ENCODE measurements at regions not wholly inside any gene's neighbourhood (a gene's known extent, or its start where the extent isn't known, plus 50 kb on each side); places are given as distances from the start of the nearest gene placed in this dataset.

DNA sequence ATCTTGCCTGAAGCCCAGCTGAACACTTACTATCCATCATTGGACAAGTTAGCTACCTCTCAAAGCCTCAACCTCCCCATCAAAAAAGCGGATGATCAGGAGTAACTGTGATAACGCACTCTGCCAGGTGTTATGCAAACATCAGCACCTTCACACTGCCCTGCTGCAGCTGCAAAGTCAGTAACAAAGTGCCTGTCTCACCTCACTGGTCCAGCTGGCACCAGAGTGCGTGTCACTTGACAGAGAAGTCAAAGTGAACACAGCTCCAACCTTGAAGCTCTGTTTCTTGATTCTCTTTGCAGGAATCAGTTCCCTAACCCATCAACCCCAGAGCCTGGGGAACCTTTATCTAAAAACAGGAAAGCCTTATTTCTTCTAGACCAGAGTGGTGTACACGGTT, 413.6 kb downstream of the CTTN start:
- no peak overlapping the region for H3K4me3 ChIP-seq (ENCODE audit: low read depth, low read length)
- no peak for DNase-seq (ENCODE audit: low read depth)
- TF ChIP-seq, protein P1, sequence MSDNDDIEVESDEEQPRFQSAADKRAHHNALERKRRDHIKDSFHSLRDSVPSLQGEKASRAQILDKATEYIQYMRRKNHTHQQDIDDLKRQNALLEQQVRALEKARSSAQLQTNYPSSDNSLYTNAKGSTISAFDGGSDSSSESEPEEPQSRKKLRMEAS (IDR thresholded peaks at IDR 0.05; ENCODE audit: low read depth, low read length): no peak
- TF ChIP-seq MYC (IDR thresholded peaks at IDR 0.05; ENCODE audit: low read depth, low read length) (no peak), POLR2A (IDR thresholded peaks at IDR 0.05; ENCODE audit: extremely low read depth, insufficient read length) (no peak)
- TF ChIP-seq, protein P2, sequence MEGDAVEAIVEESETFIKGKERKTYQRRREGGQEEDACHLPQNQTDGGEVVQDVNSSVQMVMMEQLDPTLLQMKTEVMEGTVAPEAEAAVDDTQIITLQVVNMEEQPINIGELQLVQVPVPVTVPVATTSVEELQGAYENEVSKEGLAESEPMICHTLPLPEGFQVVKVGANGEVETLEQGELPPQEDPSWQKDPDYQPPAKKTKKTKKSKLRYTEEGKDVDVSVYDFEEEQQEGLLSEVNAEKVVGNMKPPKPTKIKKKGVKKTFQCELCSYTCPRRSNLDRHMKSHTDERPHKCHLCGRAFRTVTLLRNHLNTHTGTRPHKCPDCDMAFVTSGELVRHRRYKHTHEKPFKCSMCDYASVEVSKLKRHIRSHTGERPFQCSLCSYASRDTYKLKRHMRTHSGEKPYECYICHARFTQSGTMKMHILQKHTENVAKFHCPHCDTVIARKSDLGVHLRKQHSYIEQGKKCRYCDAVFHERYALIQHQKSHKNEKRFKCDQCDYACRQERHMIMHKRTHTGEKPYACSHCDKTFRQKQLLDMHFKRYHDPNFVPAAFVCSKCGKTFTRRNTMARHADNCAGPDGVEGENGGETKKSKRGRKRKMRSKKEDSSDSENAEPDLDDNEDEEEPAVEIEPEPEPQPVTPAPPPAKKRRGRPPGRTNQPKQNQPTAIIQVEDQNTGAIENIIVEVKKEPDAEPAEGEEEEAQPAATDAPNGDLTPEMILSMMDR (IDR thresholded peaks at IDR 0.05; ENCODE audit: low read depth, low read length): no peak

DNA sequence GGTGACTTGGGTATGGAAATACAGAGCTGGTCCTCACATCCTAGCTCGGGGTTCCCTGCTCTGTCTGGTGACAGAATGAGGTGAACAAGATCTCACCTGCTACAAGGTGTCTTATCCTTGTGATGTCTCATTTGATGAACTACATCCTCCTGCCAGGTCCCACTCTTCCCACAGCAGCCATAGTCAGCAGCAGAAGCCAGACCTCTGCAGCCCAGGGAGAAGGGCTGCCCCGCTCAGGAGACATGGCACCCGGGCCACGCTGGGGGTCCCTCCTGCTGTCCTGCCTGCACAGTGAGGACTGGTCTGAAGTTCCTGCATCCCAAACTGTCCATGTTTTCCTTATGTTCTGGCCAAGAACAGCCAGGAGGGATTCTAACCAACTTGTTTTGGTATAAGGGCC, 414.1 kb downstream of the CTTN start:
- DNase-seq (ENCODE audit: low read depth): no peak
- no peak overlapping the region for H3K4me3 ChIP-seq (ENCODE audit: low read depth, low read length)
- TF ChIP-seq MYC (IDR thresholded peaks at IDR 0.05; ENCODE audit: low read depth, low read length) (no peak), POLR2A (IDR thresholded peaks at IDR 0.05; ENCODE audit: extremely low read depth, insufficient read length) (no peak)
- TF ChIP-seq, protein P1 (IDR thresholded peaks at IDR 0.05; ENCODE audit: low read depth, low read length): no peak
- TF ChIP-seq, protein P2 (IDR thresholded peaks at IDR 0.05; ENCODE audit: low read depth, low read length): no peak

DNA sequence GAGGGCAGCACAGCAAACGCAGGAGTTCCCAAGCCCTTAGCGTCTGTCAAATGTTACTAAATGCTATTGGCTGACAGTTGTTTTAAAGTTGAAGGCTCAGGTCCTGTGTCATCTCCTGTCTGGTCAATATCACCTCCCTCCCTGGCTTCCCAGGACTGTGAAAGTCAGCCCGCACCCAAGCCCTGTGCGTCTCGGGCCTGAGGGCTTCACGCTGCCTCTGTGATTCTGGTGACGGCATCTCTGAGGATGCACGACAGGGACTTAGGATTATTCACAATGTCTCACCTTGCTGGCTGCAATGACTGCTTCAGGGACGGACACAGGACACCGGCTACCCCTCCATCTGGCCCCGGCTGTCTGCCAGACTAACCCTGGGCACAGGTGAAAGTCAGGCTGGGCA, 415.3 kb downstream of the CTTN start:
- no peak for DNase-seq (ENCODE audit: low read depth)
- no peak overlapping the region for H3K4me3 ChIP-seq (ENCODE audit: low read depth, low read length)
- TF ChIP-seq MYC (IDR thresholded peaks at IDR 0.05; ENCODE audit: low read depth, low read length): no peak
- no peak for TF ChIP-seq POLR2A (IDR thresholded peaks at IDR 0.05; ENCODE audit: extremely low read depth, insufficient read length)
- TF ChIP-seq, protein P2 (IDR thresholded peaks at IDR 0.05; ENCODE audit: low read depth, low read length): no peak
- TF ChIP-seq, protein P1 (IDR thresholded peaks at IDR 0.05; ENCODE audit: low read depth, low read length): no peak

DNA sequence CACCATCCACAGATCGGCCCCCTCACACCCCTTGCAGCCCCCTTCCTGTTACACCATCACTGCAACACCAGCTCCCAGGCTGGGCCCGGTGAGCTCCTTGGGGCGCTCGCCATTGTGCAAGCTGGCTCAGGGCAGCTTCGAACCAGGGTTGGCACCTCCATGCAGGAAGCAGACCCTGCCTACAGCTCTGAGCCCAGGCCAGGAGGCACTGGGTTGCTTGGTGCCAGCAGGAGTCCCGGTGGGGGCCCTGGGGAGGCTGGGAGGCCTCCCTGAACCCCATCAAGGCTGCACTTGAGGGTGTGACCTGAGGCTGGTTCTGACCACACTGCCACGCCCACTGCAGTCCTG, 417.1 kb downstream of the CTTN start:
- TF ChIP-seq POLR2A (IDR thresholded peaks at IDR 0.05; ENCODE audit: extremely low read depth, insufficient read length): no peak
- no peak for TF ChIP-seq MYC (IDR thresholded peaks at IDR 0.05; ENCODE audit: low read depth, low read length)
- TF ChIP-seq, protein P1 (IDR thresholded peaks at IDR 0.05; ENCODE audit: low read depth, low read length): no peak
- TF ChIP-seq, protein P2 (IDR thresholded peaks at IDR 0.05; ENCODE audit: low read depth, low read length): no peak
- no peak overlapping the region for H3K4me3 ChIP-seq (ENCODE audit: low read depth, low read length)
- no peak for DNase-seq (ENCODE audit: low read depth)

DNA sequence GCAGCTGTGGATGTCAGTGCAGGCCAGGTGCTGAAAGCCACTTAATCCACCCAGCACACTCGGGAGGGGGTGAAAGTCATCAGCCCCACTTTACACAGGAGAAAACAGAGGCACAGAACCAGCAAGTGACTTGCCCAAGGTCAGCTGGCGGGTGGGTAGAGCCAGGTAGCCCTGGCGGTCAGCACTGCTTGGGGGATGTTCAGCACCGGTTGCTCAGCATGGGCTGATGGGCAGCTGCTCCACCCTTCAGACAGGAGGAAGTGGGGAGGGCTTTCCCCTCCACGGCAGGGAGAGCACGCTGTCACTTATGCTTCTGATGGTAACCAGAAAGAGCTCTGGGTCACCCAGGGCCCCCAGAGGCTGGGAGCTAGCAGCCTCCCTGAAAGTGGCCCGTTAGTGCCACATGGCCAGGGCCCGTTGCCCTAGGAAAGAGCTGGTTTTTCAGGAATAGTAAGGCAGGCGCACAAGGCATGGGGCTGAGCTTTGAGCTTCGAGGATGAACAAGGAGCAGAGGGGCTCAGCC, 417.9 kb downstream of the CTTN start:
- TF ChIP-seq MYC (IDR thresholded peaks at IDR 0.05; ENCODE audit: low read depth, low read length): no peak
- TF ChIP-seq, protein P2 (IDR thresholded peaks at IDR 0.05; ENCODE audit: low read depth, low read length): no peak
- TF ChIP-seq, protein P1 (IDR thresholded peaks at IDR 0.05; ENCODE audit: low read depth, low read length): no peak
- TF ChIP-seq POLR2A (IDR thresholded peaks at IDR 0.05; ENCODE audit: extremely low read depth, insufficient read length): no peak
- DNase-seq (ENCODE audit: low read depth): no peak
- no peak overlapping the region for H3K4me3 ChIP-seq (ENCODE audit: low read depth, low read length)

Measured in NB4 (cell line).